Stomach (tissue), 4 donors: ENCODE measurements at regions not wholly inside any gene's neighbourhood (a gene's known extent, or its start where the extent isn't known, plus 50 kb on each side); places are given as distances from the start of the nearest gene placed in this dataset.

Experiments
- POLR2A ChIP-seq, 4 donors: fragments of 450-650 bp; IDR thresholded peaks; one replicate each; pipeline ENCODE4 v1.6.1; 2016; ENCODE audit warnings: antibody characterized with exemption in 4 of 4, control low read depth in 2 of 4, mild to moderate bottlenecking in 1 of 4, moderate library complexity in 1 of 4
- POLR2AphosphoS5 ChIP-seq, 3 donors: sonication (generic); formaldehyde crosslinking; IDR thresholded peaks; one replicate each; pipeline ENCODE4 v1.6.1; 2016; ENCODE audit warnings: antibody characterized with exemption in 3 of 3

DNA sequence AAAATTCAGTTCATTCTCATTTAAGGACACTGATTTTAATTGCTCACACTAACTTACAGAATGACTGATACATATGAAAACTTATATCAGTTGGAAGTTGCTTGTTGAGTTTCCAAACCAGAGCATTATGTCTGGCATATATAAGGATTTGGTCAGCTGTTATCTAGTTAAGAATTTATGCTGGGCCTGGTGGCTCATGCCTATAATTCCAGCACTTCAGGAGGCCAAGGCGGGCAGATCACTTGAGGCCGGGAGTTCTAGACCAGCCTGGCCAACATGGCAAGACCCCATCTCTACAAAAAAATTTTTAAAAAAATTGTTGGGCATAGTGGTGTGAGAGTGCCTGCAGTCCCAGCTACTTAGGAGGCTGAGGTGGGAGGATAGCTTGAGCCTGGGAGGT lies 73.1 kb downstream of the SPRY1 start:
- TF ChIP-seq POLR2AphosphoS5 (IDR thresholded peaks at IDR 0.05) (no peak), POLR2A (IDR thresholded peaks at IDR 0.05) (no peak)
